Fibroblast of lung (primary cell): ENCODE measurements at regions not wholly inside any gene's neighbourhood (a gene's known extent, or its start where the extent isn't known, plus 50 kb on each side); places are given as distances from the start of the nearest gene placed in this dataset.

Experiments used
- CTCF ChIP-seq, 2 donors: IDR thresholded peaks in 1 of 2; conservative IDR thresholded peaks in 1 of 2; 1 replicate in 1 of 2; 2 replicates in 1 of 2; pipeline ENCODE4 v1.5.1; 2011 to 2012; ENCODE audit warnings: low read length in 2 of 2, control low read depth in 1 of 2, inconsistent platforms in 1 of 2, low read depth in 1 of 2, mild to moderate bottlenecking in 1 of 2
- EZH2 ChIP-seq: IDR thresholded peaks from 2 replicates; pipeline ENCODE4 v1.5.1; 2012; ENCODE audit warnings: low read length, control low read depth, mild to moderate bottlenecking; ENCODE audit errors: missing control alignments

- TF ChIP-seq CTCF (conservative IDR thresholded peaks at IDR 0.05 in 1 of 2, IDR thresholded peaks at IDR 0.05 in 1 of 2; ENCODE audit: low read depth in 1 of 2, low read length in 2 of 2) = peak; percentile 75 to 81
- no peak for TF ChIP-seq EZH2
These were observed 87.5 kb upstream of the PPP2R2B start for GRCh38 chr5:146965761-146966659.
